Psoas muscle (tissue), 7 donors: ENCODE measurements at regions not wholly inside any gene's neighbourhood (a gene's known extent, or its start where the extent isn't known, plus 50 kb on each side); places are given as distances from the start of the nearest gene placed in this dataset.

Source experiments
- ATAC-seq, 4 donors: fragments of 200-7000 bp; cut with Tn5 transposase; one replicate each; pipeline ENCODE4 v1.9.1; 2020; ENCODE audit warnings: moderate library complexity in 3 of 4, mild to moderate bottlenecking in 2 of 4
- DNase-seq, 2 donors: peaks; one replicate each; pipeline ENCODE4 v3.0.0-alpha.2; 2020
- H3K27ac ChIP-seq: fragments of 200-600 bp; one replicate; pipeline ENCODE4 v1.8.0; 2022
- H3K27me3 ChIP-seq, 3 donors: fragments of 200-600 bp in 1 of 3; one replicate each; pipeline versions ENCODE4 v1.6.1 to v1.8.0; 2013 to 2022; ENCODE audit warnings: low read length in 2 of 3, mild to moderate bottlenecking in 2 of 3, moderate library complexity in 1 of 3; ENCODE audit not compliant: insufficient read depth in 3 of 3
- H3K36me3 ChIP-seq, 2 donors: fragments of 200-600 bp in 1 of 2; one replicate each; pipeline versions ENCODE4 v1.6.1 to v1.8.0; 2013 to 2022; ENCODE audit warnings: low read depth in 1 of 2, mild to moderate bottlenecking in 1 of 2, moderate library complexity in 1 of 2; ENCODE audit not compliant: insufficient read depth in 1 of 2
- H3K4me1 ChIP-seq: fragments of 200-600 bp; one replicate; pipeline ENCODE4 v1.8.0; 2022
- H3K4me3 ChIP-seq: fragments of 200-600 bp; one replicate; pipeline ENCODE4 v1.8.0; 2022; ENCODE audit warnings: mild to moderate bottlenecking
- H3K9me3 ChIP-seq: fragments of 200-600 bp; one replicate; pipeline ENCODE4 v1.8.0; 2022
- CTCF ChIP-seq: fragments of 200-600 bp; IDR thresholded peaks from one replicate; pipeline ENCODE4 v1.8.0; 2022; ENCODE audit warnings: antibody characterized with exemption
- WGBS, 3 donors: extraction: QIAGEN DNeasy Blood & Tissue Kit; methylation state at CpG; one replicate each; pipeline versions ENCODE4 v1.1.6 to v1.1.7; 2013; 5-methylcytosine and 5-hydroxymethylcytosine counted together
- intact Hi-C, 2 donors: fragments of 100-400 bp; cut with DNase I; formaldehyde crosslinking; loops; one replicate each; pipeline versions ENCODE4 v1.11.0 to v1.14.2; 2022
- donor health status: healthy with polysubstance abuse.
- donor health status: DM: no; HTN: no; CAD: no; lungs with moderate emphysema.
- donor health status: Bipolar disorder and iron deficiency.
- donor health status: healthy.
- donor health status: DM: yes; HTN: yes; CAD: no.
- donor health status: DM: no; HTN: no; CAD: no.
- donor health status: DM: yes; HTN: yes; CAD: no.

GRCh38 chr1:239155466-239156091 lies 230.8 kb upstream of the CHRM3 start:
- intact Hi-C loops: no loop called here
- Histone ChIP-seq H3K4me1 (no peaks in the 10 kb centered on the region), H3K36me3 (no peaks in the 10 kb centered on the region), H3K27ac (no peak overlapping the region), H3K27me3 (no peaks in the 10 kb centered on the region), H3K9me3 (no peaks in the 10 kb centered on the region), H3K4me3 (no peak overlapping the region)
- TF ChIP-seq CTCF: no peak
- ATAC-seq (no peak), DNase-seq (no peak)
- WGBS, 3 donors: 22 to 28% (median 23%) methylated on average over 3 of the region's 3 CpGs

GRCh38 chr1:239151937-239152336 lies 234.4 kb upstream of the CHRM3 start:
- Histone ChIP-seq H3K27me3 (no peaks in the 10 kb centered on the region), H3K4me1 (no peaks in the 10 kb centered on the region), H3K36me3 (no peaks in the 10 kb centered on the region), H3K4me3 (no peak overlapping the region), H3K9me3 (no peaks in the 10 kb centered on the region), H3K27ac (no peak overlapping the region)
- DNase-seq: no peak
- 56 to 75% (median 71%) methylated on average over 2 of the region's 2 CpGs for WGBS, 3 donors
- ATAC-seq: no peak
- no peak for TF ChIP-seq CTCF
- intact Hi-C loops: no loop called here

GRCh38 chr1:239140968-239141367 lies 245.4 kb upstream of the CHRM3 start:
- Histone ChIP-seq H3K27me3 (no peaks in the 10 kb centered on the region), H3K27ac (no peak overlapping the region), H3K9me3 (no peaks in the 10 kb centered on the region), H3K4me1 (no peaks in the 10 kb centered on the region), H3K36me3 (no peaks in the 10 kb centered on the region), H3K4me3 (no peak overlapping the region)
- 89 to 92% (median 90%) methylated on average over 4 of the region's 4 CpGs for WGBS, 3 donors
- TF ChIP-seq CTCF: no peak
- intact Hi-C loops: no loop called here
- DNase-seq (no peak), ATAC-seq (no peak)

GRCh38 chr1:239139801-239140200 lies 246.6 kb upstream of the CHRM3 start:
- DNase-seq (no peak), ATAC-seq (no peak)
- H3K36me3 ChIP-seq: no peaks in the 10 kb centered on the region
- intact Hi-C loops: no loop called here
- no peaks in the 10 kb centered on the region for H3K4me1 ChIP-seq
- no peak overlapping the region for H3K4me3 ChIP-seq
- no peaks in the 10 kb centered on the region for H3K27me3 ChIP-seq
- no peak overlapping the region for H3K27ac ChIP-seq
- H3K9me3 ChIP-seq: no peaks in the 10 kb centered on the region
- WGBS, 3 donors: 60 to 68% (median 61%) methylated on average over 5 of the region's 5 CpGs
- TF ChIP-seq CTCF: no peak

- WGBS, 3 donors: 68 to 76% (median 72%) methylated on average over 3 of the region's 3 CpGs
- Histone ChIP-seq H3K36me3 (no peaks in the 10 kb centered on the region), H3K9me3 (no peaks in the 10 kb centered on the region), H3K27ac (no peak overlapping the region), H3K4me3 (no peak overlapping the region), H3K27me3 (no peaks in the 10 kb centered on the region), H3K4me1 (no peaks in the 10 kb centered on the region)
- intact Hi-C loops: no loop called here
- ATAC-seq: no peak
- TF ChIP-seq CTCF: no peak
- DNase-seq: no peak
These were observed 257.8 kb upstream of the CHRM3 start for GRCh38 chr1:239128541-239128940.
